Ovary (tissue), 7 donors: ENCODE measurements at regions not wholly inside any gene's neighbourhood (a gene's known extent, or its start where the extent isn't known, plus 50 kb on each side); places are given as distances from the start of the nearest gene placed in this dataset. TPM values are rescaled to one million over a fixed set of nuclear protein-coding genes. Genes with fewer than 3 reads are reported as not detected.

Source experiments
- DNase-seq, 5 donors: peaks; one replicate each; pipeline ENCODE4 v3.0.0-alpha.2; 2019 to 2020
- H3K27ac ChIP-seq, 2 donors: fragments of 200-600 bp; one replicate each; pipeline versions ENCODE4 v1.5.1 to v1.8.0; 2019 to 2022
- H3K27me3 ChIP-seq: fragments of 200-600 bp; one replicate; pipeline ENCODE4 v1.8.0; 2022
- H3K36me3 ChIP-seq: fragments of 200-600 bp; sonication (generic); one replicate; pipeline ENCODE4 v1.5.1; 2019
- H3K4me1 ChIP-seq: one replicate; pipeline ENCODE4 v1.8.1; 2013; ENCODE audit warnings: mild to moderate bottlenecking, moderate library complexity; ENCODE audit not compliant: insufficient read depth
- H3K4me3 ChIP-seq: fragments of 200-600 bp; sonication (generic); one replicate; pipeline ENCODE4 v1.5.1; 2017
- H3K9me3 ChIP-seq, 2 donors: fragments of 200-600 bp in 1 of 2; sonication (generic) in 1 of 2; one replicate each; pipeline versions ENCODE4 v1.5.1 to v1.8.1; 2013 to 2019; ENCODE audit warnings: mild to moderate bottlenecking in 1 of 2, moderate library complexity in 1 of 2
- CTCF ChIP-seq, 3 donors: fragments of 450-650 bp in 2 of 3; fragments of 200-600 bp in 1 of 3; IDR thresholded peaks; one replicate each; pipeline versions ENCODE4 v1.5.1 to v1.8.0; 2016 to 2022; ENCODE audit warnings: antibody characterized with exemption in 3 of 3, mild to moderate bottlenecking in 1 of 3
- EP300 ChIP-seq: sonication (generic); formaldehyde crosslinking; IDR thresholded peaks from one replicate; pipeline ENCODE4 v1.6.1; 2017; ENCODE audit warnings: antibody characterized with exemption
- POLR2A ChIP-seq: fragments of 450-650 bp; IDR thresholded peaks from one replicate; pipeline ENCODE4 v1.6.1; 2017; ENCODE audit warnings: antibody characterized with exemption, mild to moderate bottlenecking, moderate library complexity
- WGBS, 3 donors: extraction: QIAGEN DNeasy Blood & Tissue Kit in 1 of 3; methylation state at CpG; one replicate each; pipeline versions ENCODE4 v1.1.5 to v1.1.7; 2013 to 2017; 5-methylcytosine and 5-hydroxymethylcytosine counted together
- intact Hi-C, 4 donors: fragments of 100-400 bp; cut with DNase I; formaldehyde crosslinking; loops; one replicate each; pipeline versions ENCODE4 v1.11.0 to v1.15.1; 2022 to 2023
- small RNA-seq: library from RNA; depleted of rRNA; stranded (forward); fragments of <200 nt; gene quantifications from one replicate; pipeline ENCODE3, GENCODE V24; 2016
- donor health status: DM: no; HTN: no; CAD: no; lungs with moderate emphysema.
- donor health status: DM: no; HTN: no; CAD: no.
- donor health status: Bipolar disorder and iron deficiency.
- donor health status: DM: no; HTN: no; CAD: no.
- donor health status: DM: yes; HTN: yes; CAD: no.

- WGBS, 3 donors: 79 to 85% (median 81%) methylated on average over 10 of the region's 10 CpGs
- intact Hi-C loops: no loop called here
- no peak for TF ChIP-seq POLR2A
- no peak for TF ChIP-seq CTCF (IDR thresholded peaks at IDR 0.05)
- TF ChIP-seq EP300: no peak
- Histone ChIP-seq H3K27me3 (no peaks in the 10 kb centered on the region), H3K4me3 (no peak overlapping the region), H3K27ac (no peak overlapping the region), H3K36me3 (no peaks in the 10 kb centered on the region), H3K4me1 (peaks cover 5% of the 10 kb centered on the region), H3K9me3 (no peaks in the 10 kb centered on the region)
- DNase-seq: no peak
These were observed 53.8 kb upstream of the CLINT1 start for GRCh38 chr5:157912621-157913325.

- Histone ChIP-seq H3K27me3 (no peaks in the 10 kb centered on the region), H3K36me3 (no peaks in the 10 kb centered on the region), H3K9me3 (no peaks in the 10 kb centered on the region), H3K4me1 (peaks cover 2% of the 10 kb centered on the region), H3K4me3 (no peak overlapping the region), H3K27ac (no peak overlapping the region)
- intact Hi-C loops: no loop called here
- DNase-seq: no peak
- no peak for TF ChIP-seq EP300
- no peak for TF ChIP-seq POLR2A
- TF ChIP-seq CTCF (IDR thresholded peaks at IDR 0.05): no peak
- 96 to 97% (median 97%) methylated on average over 12 of the region's 12 CpGs for WGBS, 3 donors
These were observed 52.6 kb upstream of the CLINT1 start for GRCh38 chr5:157911568-157911967.

Small RNA genes lying in the stretch of these regions (small RNA-seq; reads per million reads assigned to genes)
- gene AC091979.2: not detected
- not detected for gene RNU2-48P
